H4 (cell line): ENCODE measurements at regions not wholly inside any gene's neighbourhood (a gene's known extent, or its start where the extent isn't known, plus 50 kb on each side); places are given as distances from the start of the nearest gene placed in this dataset.

Experiments
- DNase-seq: peaks from one replicate; pipeline ENCODE4 v3.0.0-alpha.2; 2015; ENCODE audit warnings: low spot score

GRCh38 chr9:129506041-129506440 is 114.9 kb downstream of the C9orf50 start:
- DNase-seq, result no peak

- no peak for DNase-seq
Observed at GRCh38 chr9:129505270-129505902, 115.5 kb downstream of the C9orf50 start.

GRCh38 chr9:129504404-129504803 is 116.5 kb downstream of the C9orf50 start:
- no peak for DNase-seq

- no peak for DNase-seq
Observed at GRCh38 chr9:129501771-129502319, 119.1 kb downstream of the C9orf50 start.

GRCh38 chr9:129500863-129501770 is 119.8 kb downstream of the C9orf50 start:
- DNase-seq, result no peak

GRCh38 chr9:129500161-129500862 is 120.6 kb downstream of the C9orf50 start:
- DNase-seq, result no peak

- DNase-seq, result no peak
Observed at GRCh38 chr9:129498451-129499384, 122.2 kb downstream of the C9orf50 start.

GRCh38 chr9:129497813-129498450 is 123.0 kb downstream of the C9orf50 start:
- DNase-seq, result no peak

- DNase-seq, result no peak
Observed at GRCh38 chr9:129497005-129497812, 123.7 kb downstream of the C9orf50 start.

GRCh38 chr9:129496473-129497004 is 124.4 kb downstream of the C9orf50 start:
- DNase-seq, result peak; percentile 96

- peak; percentile 88 for DNase-seq
Observed at GRCh38 chr9:129495620-129496472, 125.1 kb downstream of the C9orf50 start.

GRCh38 chr9:129494113-129494789 is 126.7 kb downstream of the C9orf50 start:
- DNase-seq, result no peak

- DNase-seq, result no peak
Observed at GRCh38 chr9:129493706-129494047, 127.2 kb downstream of the C9orf50 start.

GRCh38 chr9:129493002-129493705 is 127.7 kb downstream of the C9orf50 start:
- DNase-seq, result no peak

GRCh38 chr9:129491487-129491855 is 129.4 kb downstream of the C9orf50 start:
- DNase-seq, result no peak

GRCh38 chr9:129490583-129491486 is 130.1 kb downstream of the C9orf50 start:
- no peak for DNase-seq
